Activated T-helper 2 cell treated with anti-CD3 and anti-CD28 coated beads, Interferon-gamma antibody, Interleukin-2, Interleukin-4, amounts not matched to agents 10 μg/mL and 5 μg/mL and 100 μg/mL, durations not matched to agents 14 hours and 24 hours and 36 hours (primary cell): ENCODE measurements at regions not wholly inside any gene's neighbourhood (a gene's known extent, or its start where the extent isn't known, plus 50 kb on each side); places are given as distances from the start of the nearest gene placed in this dataset.

Source experiments
- DNase-seq: peaks from one replicate; pipeline ENCODE4 v3.0.0; 2021; ENCODE audit warnings: low spot score
- H3K27ac Mint-ChIP-seq: one replicate; pipeline ENCODE4 v1.8.0; 2021; ENCODE audit warnings: mixed read lengths
- H3K27me3 Mint-ChIP-seq: one replicate; pipeline ENCODE4 v1.8.0; 2021; ENCODE audit warnings: low read depth, mixed read lengths
- H3K36me3 Mint-ChIP-seq: one replicate; pipeline ENCODE4 v1.8.0; 2021; ENCODE audit warnings: low read depth, mixed read lengths
- H3K4me1 Mint-ChIP-seq: one replicate; pipeline ENCODE4 v1.8.0; 2021; ENCODE audit warnings: low read depth, mixed read lengths
- H3K4me3 Mint-ChIP-seq: one replicate; pipeline ENCODE4 v1.8.0; 2021; ENCODE audit warnings: low read depth, mild to moderate bottlenecking, moderate library complexity, mixed read lengths
- H3K9me3 Mint-ChIP-seq: one replicate; pipeline ENCODE4 v1.8.0; 2021; ENCODE audit warnings: mixed read lengths
- intact Hi-C: fragments of 100-400 bp; cut with micrococcal nuclease; formaldehyde crosslinking; loops from one replicate; pipeline ENCODE4 v1.15.1; 2023

- no peak for DNase-seq
- H3K36me3 Mint-ChIP-seq, result no peaks in the 10 kb centered on the region
- no peaks in the 10 kb centered on the region for H3K4me1 Mint-ChIP-seq
- no peak overlapping the region for H3K27ac Mint-ChIP-seq
- H3K27me3 Mint-ChIP-seq, result no peaks in the 10 kb centered on the region
- H3K4me3 Mint-ChIP-seq, result no peak overlapping the region
- no peaks in the 10 kb centered on the region for H3K9me3 Mint-ChIP-seq
- intact Hi-C loops, result no loop called here
These were observed 233.5 kb upstream of the WWC1 start for GRCh38 chr5:168057905-168058304.

- Mint-ChIP-seq H3K9me3 (no peaks in the 10 kb centered on the region), H3K4me3 (no peak overlapping the region), H3K4me1 (no peaks in the 10 kb centered on the region), H3K36me3 (no peaks in the 10 kb centered on the region), H3K27me3 (no peaks in the 10 kb centered on the region), H3K27ac (no peak overlapping the region)
- intact Hi-C loops, result no loop called here
- no peak for DNase-seq
These were observed 232.3 kb upstream of the WWC1 start for GRCh38 chr5:168059131-168059530.

- Mint-ChIP-seq H3K36me3 (no peaks in the 10 kb centered on the region), H3K27ac (no peak overlapping the region), H3K9me3 (no peaks in the 10 kb centered on the region), H3K4me1 (no peaks in the 10 kb centered on the region), H3K27me3 (no peaks in the 10 kb centered on the region), H3K4me3 (no peak overlapping the region)
- intact Hi-C loops, result no loop called here
- no peak for DNase-seq
These were observed 229.2 kb upstream of the WWC1 start for GRCh38 chr5:168062239-168062638.

GRCh38 chr5:168064457-168064856, 227.0 kb upstream of the WWC1 start:
- H3K36me3 Mint-ChIP-seq, result no peaks in the 10 kb centered on the region
- DNase-seq, result no peak
- no peaks in the 10 kb centered on the region for H3K27me3 Mint-ChIP-seq
- H3K4me1 Mint-ChIP-seq, result no peaks in the 10 kb centered on the region
- no peak overlapping the region for H3K4me3 Mint-ChIP-seq
- no peak overlapping the region for H3K27ac Mint-ChIP-seq
- no peaks in the 10 kb centered on the region for H3K9me3 Mint-ChIP-seq
- intact Hi-C loops, result no loop called here

GRCh38 chr5:168064933-168065622, 226.4 kb upstream of the WWC1 start:
- Mint-ChIP-seq H3K4me1 (no peaks in the 10 kb centered on the region), H3K4me3 (no peak overlapping the region), H3K27me3 (no peaks in the 10 kb centered on the region), H3K9me3 (no peaks in the 10 kb centered on the region), H3K36me3 (no peaks in the 10 kb centered on the region), H3K27ac (no peak overlapping the region)
- intact Hi-C loops, result no loop called here
- DNase-seq, result no peak

GRCh38 chr5:168066536-168067208, 224.8 kb upstream of the WWC1 start:
- intact Hi-C loops, result no loop called here
- H3K9me3 Mint-ChIP-seq, result no peaks in the 10 kb centered on the region
- H3K4me3 Mint-ChIP-seq, result no peak overlapping the region
- no peaks in the 10 kb centered on the region for H3K36me3 Mint-ChIP-seq
- H3K27me3 Mint-ChIP-seq, result no peaks in the 10 kb centered on the region
- DNase-seq, result no peak
- H3K4me1 Mint-ChIP-seq, result no peaks in the 10 kb centered on the region
- no peak overlapping the region for H3K27ac Mint-ChIP-seq

GRCh38 chr5:168070761-168071160, 220.7 kb upstream of the WWC1 start:
- no peak overlapping the region for H3K4me3 Mint-ChIP-seq
- H3K9me3 Mint-ChIP-seq, result no peaks in the 10 kb centered on the region
- no peak overlapping the region for H3K27ac Mint-ChIP-seq
- no peak for DNase-seq
- no peaks in the 10 kb centered on the region for H3K36me3 Mint-ChIP-seq
- intact Hi-C loops, result no loop called here
- H3K4me1 Mint-ChIP-seq, result peaks cover 9% of the 10 kb centered on the region
- H3K27me3 Mint-ChIP-seq, result peaks cover 4% of the 10 kb centered on the region

GRCh38 chr5:168072665-168073064, 218.8 kb upstream of the WWC1 start:
- H3K36me3 Mint-ChIP-seq, result no peaks in the 10 kb centered on the region
- no peak overlapping the region for H3K27ac Mint-ChIP-seq

GRCh38 chr5:168073311-168073710, 218.1 kb upstream of the WWC1 start:
- Mint-ChIP-seq H3K36me3 (no peaks in the 10 kb centered on the region), H3K4me3 (no peak overlapping the region), H3K27me3 (peaks cover 4% of the 10 kb centered on the region), H3K9me3 (no peaks in the 10 kb centered on the region), H3K4me1 (peaks cover 9% of the 10 kb centered on the region), H3K27ac (no peak overlapping the region)
- DNase-seq, result no peak
- intact Hi-C loops, result no loop called here

More at GRCh38 chr5:168072665-168073064, 218.8 kb upstream of the WWC1 start:
- Mint-ChIP-seq H3K4me3 (no peak overlapping the region), H3K4me1 (peaks cover 9% of the 10 kb centered on the region), H3K9me3 (no peaks in the 10 kb centered on the region), H3K27me3 (peaks cover 4% of the 10 kb centered on the region)
- intact Hi-C loops, result no loop called here
- no peak for DNase-seq

GRCh38 chr5:168073991-168074800, 217.2 kb upstream of the WWC1 start:
- Mint-ChIP-seq H3K4me3 (no peak overlapping the region), H3K27me3 (peaks cover 4% of the 10 kb centered on the region), H3K4me1 (peaks cover 9% of the 10 kb centered on the region), H3K9me3 (no peaks in the 10 kb centered on the region), H3K36me3 (no peaks in the 10 kb centered on the region), H3K27ac (no peak overlapping the region)
- intact Hi-C loops, result no loop called here
- DNase-seq, result no peak

GRCh38 chr5:168075387-168075786, 216.1 kb upstream of the WWC1 start:
- no peaks in the 10 kb centered on the region for H3K36me3 Mint-ChIP-seq
- intact Hi-C loops, result no loop called here
- no peak for DNase-seq
- no peak overlapping the region for H3K27ac Mint-ChIP-seq
- no peaks in the 10 kb centered on the region for H3K9me3 Mint-ChIP-seq
- H3K4me3 Mint-ChIP-seq, result no peak overlapping the region
- H3K27me3 Mint-ChIP-seq, result peaks cover 4% of the 10 kb centered on the region
- H3K4me1 Mint-ChIP-seq, result peaks cover 9% of the 10 kb centered on the region

GRCh38 chr5:168076561-168076991, 214.9 kb upstream of the WWC1 start:
- H3K36me3 Mint-ChIP-seq, result no peaks in the 10 kb centered on the region
- no peak overlapping the region for H3K27ac Mint-ChIP-seq
- peaks cover 9% of the 10 kb centered on the region for H3K4me1 Mint-ChIP-seq
- H3K9me3 Mint-ChIP-seq, result no peaks in the 10 kb centered on the region
- no peak for DNase-seq
- intact Hi-C loops, result no loop called here
- H3K27me3 Mint-ChIP-seq, result peaks cover 4% of the 10 kb centered on the region
- H3K4me3 Mint-ChIP-seq, result no peak overlapping the region
